GM21367 (cell line): ENCODE measurements at regions not wholly inside any gene's neighbourhood (a gene's known extent, or its start where the extent isn't known, plus 50 kb on each side); places are given as distances from the start of the nearest gene placed in this dataset.

Experiments used
- ATAC-seq: cut with Tn5 transposase; IDR thresholded peaks from one replicate; pipeline ENCODE4 v1.9.1; 2021; ENCODE audit not compliant: unreplicated experiment

DNA sequence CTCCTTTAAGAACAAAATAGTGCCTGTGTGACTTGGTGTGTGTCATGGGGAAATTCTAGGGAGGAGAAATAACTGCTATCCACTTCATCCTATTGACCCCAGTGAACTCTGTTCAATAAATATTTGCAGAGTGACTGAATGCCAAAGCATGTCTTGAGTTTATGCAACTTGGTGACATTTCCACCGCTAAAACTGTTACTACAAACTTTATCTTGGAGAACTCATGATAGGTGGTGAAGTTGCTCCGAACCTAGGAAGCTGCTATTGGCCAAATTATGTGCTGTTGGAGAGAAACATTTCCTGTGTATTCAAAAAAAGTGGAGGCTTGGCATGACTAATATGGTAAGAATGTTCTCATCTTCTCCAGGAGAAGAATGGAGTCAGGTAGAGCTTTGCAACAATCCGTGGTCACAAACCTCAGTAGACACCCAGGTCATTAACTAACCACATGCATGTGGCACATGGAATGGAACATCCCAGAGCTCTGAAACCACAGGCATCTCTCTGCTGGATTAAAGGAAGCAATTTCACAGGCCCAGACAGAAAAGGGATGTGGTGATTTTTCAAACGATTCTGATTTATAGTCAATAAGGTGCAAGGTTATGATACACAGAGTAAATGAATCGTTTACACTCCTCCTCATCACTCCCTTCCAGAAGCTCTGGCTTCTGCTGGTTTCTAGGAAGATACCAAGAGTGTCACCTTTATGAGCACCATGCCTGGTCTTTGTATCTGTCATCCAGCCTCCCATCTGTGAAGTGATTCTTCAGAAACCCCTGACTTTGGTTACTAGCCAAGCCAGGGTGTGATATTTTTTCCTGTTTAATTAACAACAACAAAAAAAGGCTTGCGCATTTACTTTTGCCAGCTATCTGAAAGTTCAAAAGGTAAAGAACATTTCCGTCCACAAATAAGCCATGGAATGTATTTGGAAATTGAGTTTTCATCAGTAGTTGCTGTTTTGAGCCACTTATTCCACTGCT is 361.1 kb downstream of the TGFB2 start:
- ATAC-seq: no peak

DNA sequence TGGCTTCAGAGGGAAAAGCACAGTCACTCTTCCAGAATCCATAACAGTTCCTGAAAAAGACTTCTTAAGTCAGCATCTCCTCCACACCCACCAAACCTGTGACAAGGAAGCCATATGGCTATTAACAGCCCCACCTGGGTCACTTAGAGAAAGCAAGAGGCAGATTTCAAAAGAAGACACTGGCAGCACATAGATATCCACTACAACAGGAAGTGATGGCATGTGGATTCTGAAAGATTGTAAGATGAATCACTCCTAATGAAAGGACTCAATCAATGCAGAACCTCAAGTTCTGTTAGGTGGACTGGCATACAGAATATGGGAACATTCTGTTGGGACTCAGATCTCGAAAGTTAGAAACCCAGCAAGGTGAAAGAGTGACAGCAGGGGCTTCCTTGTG is 365.9 kb downstream of the TGFB2 start:
- ATAC-seq: no peak

DNA sequence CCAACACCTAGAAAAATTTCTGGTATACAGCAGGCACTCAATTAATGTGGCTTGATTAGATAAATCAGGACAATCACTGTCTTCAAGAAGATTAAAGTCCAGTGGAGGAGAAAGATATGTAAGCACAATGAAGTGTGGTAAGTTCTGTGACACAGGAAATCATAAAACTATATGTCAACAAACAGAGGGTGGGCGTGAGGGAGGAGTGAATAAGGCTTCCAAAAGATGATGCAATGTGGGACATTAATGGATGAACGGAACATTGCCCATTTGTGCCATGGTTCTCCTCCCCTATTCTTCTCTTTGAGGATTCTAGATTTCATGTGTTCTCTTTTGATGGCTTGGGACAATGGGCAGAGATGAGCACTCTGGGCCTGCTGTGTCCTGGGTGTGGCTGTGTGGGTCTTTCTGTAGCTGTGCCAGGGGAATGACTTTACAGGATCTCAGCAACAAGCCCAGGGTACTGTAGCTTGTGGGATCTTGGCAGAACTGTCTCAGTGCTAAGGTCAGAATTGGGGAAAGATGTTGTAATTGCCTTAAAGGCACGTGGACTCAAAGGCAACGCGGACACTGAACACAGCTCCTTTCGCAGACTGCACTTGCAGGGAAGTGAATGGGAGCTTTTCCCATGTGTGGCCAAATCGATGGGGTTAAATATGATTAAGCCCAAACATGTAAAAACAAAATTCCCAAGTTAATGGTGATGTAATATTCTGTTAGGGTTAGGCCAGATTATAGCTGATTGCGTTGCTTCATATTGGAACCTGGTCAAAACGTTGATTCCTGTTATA is 366.9 kb downstream of the TGFB2 start:
- ATAC-seq: no peak

DNA sequence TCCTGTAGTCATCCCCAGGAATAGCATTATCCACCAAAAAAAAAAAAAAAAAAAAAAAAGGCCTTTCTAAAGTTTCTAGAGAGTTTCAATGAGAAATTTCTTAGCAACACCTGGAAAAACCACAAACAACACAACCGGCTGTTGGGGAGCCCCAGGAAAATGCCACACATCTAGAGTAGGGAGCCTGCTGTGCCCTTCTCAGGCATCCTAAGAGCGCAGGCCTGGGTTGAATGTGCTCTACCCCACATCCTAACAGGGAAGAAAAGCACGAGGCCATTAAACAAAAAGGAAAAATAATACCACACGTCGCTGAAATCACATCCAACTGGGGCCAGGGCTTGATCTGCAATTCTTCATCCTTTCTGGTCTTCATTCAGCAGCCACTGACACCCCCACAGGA is 367.5 kb downstream of the TGFB2 start:
- ATAC-seq: no peak

DNA sequence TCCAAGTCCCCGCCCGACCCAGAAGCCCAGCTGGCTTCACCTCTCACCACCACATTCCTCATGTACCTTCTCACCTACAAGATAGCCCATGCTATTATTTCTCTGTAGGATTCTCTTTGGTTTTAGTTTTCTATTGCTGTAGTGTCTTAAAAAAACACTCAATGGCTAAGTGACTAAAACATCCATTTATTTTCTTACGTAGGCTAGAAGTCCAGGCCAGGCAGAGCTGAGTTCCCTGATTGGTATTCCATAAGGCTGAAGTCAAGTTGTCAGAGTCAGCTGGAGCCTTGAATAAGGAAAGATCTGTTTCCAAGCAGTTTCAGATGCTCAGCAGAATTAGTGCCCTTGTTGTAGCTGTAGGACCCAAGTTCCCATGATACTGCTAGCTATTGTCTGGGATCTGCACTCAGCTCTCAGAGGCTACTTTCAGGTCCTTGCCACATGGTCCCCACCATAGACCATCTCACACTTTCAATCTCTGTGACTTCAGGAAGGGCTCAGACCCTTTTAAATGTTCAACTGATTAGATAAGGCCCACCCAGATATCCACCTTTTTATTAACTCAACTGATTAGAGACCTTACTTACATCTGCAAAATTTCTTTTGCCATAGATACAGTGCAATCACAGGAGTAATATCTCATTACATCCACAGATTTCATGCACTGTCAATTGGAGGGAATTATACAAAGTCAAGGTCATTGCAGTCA is 371.0 kb downstream of the TGFB2 start:
- no peak for ATAC-seq

DNA sequence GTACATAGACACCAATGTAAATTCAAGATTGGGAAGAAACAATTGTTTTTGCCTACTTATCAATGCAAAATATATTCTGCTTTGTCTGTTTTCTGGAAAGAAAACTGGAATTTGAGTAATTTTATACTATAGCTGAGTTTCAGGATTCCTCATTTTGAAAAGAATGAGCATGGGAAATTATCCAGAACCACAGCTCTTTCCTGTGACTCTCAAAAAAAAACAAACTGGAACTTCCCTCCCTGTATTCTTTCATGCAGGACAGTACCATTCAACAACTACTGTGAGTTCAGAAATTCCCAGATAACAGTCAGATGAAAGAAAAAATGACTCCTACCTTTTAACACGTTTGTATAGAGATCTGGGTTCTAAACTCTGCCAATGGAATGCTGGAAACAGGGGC is 372.4 kb downstream of the TGFB2 start:
- ATAC-seq: no peak

DNA sequence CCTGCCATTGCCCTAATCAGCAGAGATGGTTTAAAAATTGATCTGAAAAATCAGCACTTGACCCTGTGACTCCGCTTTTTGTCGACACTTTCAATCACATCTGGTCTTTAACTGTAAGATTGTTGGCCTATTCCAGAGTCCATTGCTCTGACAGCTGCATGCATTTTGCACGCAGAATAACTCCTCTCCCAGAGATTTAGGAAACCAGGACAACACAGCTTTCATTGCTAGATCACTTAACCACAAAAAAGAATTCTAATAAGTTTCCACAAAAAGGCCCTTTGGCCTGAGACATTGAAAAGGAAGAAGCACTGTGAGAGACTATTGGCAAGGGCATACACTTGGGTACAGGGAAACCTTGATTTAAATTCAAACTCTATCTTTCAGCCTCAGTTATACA is 373.1 kb downstream of the TGFB2 start:
- no peak for ATAC-seq

DNA sequence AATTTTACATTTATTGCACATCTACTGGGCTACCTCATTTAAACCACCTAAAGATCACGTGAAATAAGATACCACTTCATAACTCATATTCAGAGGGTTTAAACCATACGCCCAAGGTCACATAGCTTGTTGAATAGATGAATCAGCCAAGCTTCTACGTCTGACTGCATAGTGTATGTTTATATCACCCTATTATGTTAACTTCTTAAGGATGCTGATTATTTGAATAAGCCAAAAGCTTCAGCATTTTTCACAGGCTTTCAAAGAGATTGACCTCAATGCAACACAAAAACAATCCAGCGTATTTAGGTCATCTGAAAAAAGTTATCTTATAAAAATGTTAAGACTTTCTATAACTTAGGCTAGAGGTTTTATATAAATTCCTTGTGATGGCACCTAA is 373.8 kb downstream of the TGFB2 start:
- ATAC-seq: no peak

DNA sequence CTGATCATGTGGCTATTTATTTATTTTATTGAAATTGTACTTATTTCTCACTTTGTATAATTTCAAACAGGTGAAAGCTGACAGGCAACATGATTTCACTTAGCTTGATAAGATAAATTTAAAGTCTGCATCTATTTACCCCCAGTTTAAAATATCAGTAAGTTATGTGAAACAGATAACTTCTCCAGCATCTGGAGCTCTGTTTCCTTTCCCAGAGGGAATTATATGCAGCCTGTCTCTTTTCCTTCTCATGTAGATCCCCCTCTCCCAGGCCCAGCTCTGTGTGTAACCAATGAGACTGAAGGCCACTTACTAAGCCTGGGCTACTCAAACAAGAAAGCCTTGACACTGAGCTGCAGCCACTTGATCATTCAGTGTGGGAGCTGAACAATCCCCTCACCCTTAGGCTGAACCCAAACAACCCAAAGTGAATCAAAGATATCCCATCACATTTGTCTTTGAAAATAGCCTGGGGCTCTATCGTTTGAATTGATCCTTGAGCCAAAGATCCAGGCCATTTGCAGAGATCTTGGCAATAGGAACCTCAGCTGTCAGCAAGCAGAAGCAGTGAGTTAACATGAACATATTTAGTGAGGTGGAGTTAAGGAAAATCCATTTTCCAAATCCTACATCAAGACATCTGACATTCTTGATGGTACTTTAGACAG is 383.9 kb downstream of the TGFB2 start:
- ATAC-seq: no peak

DNA sequence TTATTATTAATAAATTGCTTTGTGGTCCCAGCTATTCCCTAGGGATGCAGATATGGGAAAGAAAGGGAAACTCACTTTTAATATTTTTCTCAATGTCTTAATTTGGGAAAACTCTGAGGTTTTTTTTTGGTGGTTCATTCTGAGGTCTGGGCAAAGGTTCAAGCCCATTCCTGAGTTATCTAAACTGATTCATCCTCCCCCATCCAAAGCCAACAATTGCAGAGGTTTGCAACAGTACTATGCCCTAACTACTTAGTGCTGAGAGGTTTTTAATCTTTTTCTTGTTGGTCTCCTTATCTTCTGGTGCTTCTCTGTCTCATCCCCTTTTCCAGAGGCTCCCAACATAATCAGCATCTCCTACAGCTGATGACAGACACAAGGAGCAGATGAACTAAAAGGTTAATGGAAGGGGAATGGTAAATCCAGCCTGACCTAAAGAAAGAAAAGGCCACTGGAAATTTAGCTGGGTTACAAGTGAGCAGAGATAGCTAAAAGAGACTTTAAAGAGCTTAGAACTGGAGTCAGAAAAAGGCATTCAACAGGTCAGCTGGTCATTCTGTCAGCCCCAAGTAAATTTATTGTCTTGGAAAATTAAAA is 390.4 kb downstream of the TGFB2 start:
- no peak for ATAC-seq

DNA sequence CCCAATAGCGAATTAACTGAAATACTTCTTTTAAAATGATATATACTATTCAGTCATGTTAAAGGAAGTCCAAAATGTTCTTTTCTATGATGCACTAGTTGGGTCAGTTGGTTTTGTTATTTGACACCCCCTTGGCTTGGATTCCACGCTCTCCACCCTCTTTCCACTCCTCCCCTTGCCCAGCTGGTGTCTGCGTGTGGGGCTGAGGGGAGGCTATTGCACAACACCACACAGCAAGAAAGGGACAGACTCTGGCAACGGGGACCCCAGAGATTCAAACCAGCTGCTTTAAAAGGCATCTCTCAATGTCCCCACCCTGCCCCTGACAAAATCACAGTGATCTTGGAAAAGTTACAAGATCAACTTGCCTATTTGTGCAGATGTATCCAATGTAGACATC is 394.3 kb downstream of the TGFB2 start:
- no peak for ATAC-seq

DNA sequence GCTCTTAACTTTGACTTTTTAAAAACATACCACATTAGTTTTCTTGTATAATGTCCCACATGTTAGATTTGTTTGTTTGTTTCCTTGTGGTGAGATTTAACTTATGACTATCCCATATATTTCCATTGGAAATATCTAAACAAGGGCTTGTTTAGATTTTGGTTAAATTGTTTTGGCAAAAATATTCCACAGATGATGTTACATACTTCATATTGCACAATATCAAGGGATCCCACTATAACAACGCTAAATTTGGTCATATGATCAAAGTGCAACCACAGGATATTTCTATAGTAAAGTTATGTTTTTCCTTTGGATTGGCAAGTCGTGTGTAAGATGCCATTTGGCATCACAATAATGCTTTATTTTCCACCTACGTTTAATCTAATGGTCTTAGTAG is 396.7 kb downstream of the TGFB2 start:
- ATAC-seq: no peak

DNA sequence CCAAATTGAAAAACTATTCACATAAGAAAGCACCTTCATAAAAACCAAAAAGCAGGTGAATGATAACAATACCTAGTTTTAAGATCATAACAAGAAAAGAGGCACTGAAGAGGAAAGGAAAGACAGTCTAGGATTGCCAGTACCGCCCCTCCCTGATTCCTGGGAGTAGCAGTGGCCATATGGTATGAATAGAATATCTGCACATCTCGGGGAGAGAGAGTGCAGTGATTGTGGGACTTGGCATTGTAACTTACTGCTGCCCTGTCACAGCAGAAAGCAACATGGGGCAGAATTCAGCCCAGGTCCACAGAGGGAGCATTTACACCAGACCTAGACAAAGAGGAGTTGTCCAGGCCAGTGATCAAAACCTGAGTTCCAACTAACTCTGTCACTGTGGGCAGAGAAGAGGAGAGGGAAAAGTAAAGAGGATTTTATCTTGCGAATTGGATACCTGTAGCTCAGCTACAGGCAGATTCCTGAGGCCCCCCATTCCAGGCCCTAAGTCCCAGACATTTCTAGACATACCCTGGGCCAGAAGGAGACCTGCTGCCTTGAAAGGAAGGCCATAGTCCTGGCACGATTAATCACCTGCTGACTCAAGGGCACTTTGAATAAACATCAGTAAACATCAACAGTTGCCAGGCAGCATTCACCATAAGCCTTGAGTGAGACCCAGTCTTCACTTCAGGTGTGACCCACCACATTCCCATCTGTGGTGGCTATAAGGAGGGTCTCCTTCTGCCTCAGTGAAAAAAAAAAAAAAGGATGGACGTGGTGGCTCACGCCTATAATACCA is 397.5 kb downstream of the TGFB2 start:
- no peak for ATAC-seq

DNA sequence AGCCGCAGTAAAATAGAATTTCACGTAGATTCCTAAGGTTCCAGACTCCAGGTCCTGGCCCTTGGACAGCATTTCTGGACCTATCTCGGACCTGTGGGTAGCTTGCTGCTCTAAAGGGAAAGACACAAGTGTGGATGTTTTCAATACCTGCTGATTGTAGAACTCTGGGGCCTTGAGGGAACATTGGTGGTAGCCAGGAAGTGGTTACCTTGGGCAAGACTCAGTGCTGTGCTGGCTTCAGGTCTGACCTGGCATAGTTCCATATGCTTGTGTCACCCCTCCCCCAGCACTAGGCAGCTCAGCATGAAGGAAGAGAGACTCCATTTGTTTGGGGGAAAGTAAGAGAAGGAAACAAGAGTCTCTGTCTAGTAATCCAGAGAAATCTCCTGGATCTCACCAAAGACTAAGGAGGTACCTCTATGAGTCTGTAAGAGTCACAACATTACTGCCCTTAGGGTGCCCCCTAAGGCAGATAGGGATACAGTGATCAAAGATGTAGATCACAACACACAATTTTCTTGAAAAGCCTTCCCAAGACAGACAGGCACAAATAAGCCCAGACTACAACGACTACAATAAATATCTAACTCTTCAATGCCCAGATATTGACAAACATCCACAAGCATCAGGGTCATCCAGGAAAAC is 398.8 kb downstream of the TGFB2 start:
- no peak for ATAC-seq

DNA sequence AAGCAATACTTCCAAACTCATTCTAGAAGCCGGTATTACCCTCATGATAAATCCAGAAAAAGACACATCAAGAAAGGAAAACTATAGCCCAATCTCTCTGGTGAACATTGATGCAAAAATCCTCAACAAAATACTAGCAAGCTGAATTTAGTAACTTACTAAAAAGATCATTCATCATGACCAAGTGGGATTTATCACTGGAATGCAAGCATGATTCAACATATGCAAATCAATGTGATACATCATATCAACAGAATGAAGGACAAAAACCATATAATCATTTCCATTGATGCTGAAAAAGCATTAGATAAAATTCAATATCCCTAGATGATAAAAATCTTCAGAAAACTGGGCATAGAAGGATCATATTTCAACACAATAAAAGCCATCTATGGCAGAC is 402.9 kb downstream of the TGFB2 start:
- ATAC-seq: no peak

DNA sequence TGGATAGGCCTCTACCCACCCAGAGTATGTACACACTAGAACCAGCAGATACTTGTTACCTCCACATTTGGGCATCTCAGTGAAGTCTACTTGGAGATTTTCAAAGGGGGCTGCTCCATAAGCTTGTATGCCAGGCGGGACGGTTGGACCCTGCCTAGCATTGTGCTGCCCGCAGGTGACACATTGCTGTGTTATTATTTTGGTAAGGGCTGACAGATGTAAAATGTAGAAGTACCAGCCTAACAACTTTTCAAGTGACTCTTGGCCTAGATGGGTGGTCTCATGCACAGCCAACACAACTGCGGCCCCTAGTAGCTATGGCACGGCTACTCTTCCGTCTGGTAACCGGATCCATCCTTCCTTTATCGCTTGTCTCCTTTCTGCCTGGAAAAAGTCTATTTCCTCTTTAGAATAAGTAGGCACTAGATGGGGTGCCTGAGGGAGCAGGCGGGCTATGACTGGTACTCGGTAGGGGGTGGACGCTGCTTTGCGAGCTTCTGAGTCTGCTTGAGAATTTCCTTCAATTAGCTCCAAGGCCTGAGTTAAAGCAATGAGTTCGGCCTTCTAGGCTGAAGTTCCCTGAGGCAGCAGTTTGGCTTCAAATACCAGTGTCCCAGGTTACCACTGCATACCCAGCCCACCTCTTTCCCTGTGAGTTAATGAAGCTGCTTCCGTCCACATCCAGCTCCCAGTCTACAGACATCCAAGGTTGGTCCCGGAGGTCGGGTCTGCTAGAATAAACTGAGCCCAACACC is 405.3 kb downstream of the TGFB2 start:
- no peak for ATAC-seq

DNA sequence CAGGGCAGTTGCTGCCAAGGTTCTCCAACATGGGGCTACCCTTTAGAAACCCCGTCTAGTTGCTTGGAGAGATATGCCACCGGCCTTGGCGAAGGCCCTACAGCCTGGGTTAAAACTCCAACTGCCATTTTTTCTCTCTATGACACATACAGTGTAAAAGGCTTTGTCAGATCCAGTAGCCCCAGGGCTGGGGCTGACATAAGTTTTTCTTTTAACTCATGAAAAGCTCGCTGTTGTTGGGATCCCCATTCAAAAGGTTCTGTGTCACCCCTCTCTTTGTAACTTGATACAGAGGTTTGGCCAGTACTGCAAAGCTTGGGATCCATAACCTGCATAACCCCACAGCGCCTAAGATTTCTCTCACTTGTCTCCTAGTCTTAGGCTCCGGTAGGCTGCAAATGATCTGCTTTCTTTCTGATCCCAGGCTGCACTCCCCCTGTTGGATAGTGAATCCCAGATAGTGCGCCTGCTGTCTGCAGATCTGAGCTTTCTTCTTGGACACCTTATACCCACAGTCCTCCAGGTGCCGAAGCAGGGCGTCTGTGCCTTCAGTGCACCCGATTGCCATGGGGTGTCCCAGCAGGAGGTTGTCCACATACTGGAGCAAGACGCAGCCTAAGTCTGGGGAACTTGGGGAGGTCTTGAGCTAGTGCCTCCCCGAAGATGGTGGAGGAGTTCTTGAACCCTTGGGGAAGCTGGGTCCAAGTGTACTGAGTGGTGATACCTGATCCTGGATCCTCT is 406.2 kb downstream of the TGFB2 start:
- ATAC-seq: no peak

DNA sequence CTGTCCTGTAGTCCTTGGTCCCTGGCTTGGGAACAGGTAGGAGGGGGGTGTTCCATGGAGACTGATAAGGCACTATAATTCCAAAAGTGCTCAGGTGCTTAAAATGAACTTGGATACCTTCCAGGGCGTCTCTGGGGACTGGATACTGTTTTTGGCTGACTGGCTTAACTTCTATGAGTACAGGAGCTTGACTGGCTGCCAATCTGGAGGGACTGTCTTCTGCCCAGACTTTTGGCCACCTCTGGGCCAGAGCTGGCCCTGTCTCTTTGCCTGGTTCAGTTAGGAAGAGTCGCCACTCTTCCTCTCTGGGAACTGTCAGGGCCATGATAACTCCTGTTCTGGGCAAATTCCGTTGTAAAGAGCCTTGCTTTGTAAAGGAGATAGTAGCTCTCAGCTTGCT is 407.0 kb downstream of the TGFB2 start:
- ATAC-seq: no peak
